Right cardiac atrium (tissue), 5 donors: ENCODE measurements at regions not wholly inside any gene's neighbourhood (a gene's known extent, or its start where the extent isn't known, plus 50 kb on each side); places are given as distances from the start of the nearest gene placed in this dataset.

Experiments used
- ATAC-seq, 2 donors: fragments of 200-7000 bp; cut with Tn5 transposase; one replicate each; pipeline versions ENCODE4 v1.8.0 to v1.9.1; 2020; ENCODE audit warnings: moderate library complexity in 2 of 2, mild to moderate bottlenecking in 1 of 2
- DNase-seq, 3 donors: peaks; one replicate each; pipeline ENCODE4 v3.0.0-alpha.2; 2020
- H3K27ac ChIP-seq: one replicate; pipeline ENCODE4 v1.5.1; 2013; ENCODE audit warnings: mild to moderate bottlenecking, low read length, control low read depth, moderate library complexity
- H3K27me3 ChIP-seq: one replicate; pipeline ENCODE4 v1.6.1; 2013; ENCODE audit not compliant: control insufficient read depth, insufficient read depth
- H3K4me1 ChIP-seq: one replicate; pipeline ENCODE4 v1.6.1; 2013; ENCODE audit warnings: low read length; ENCODE audit not compliant: control insufficient read depth, insufficient read depth
- H3K4me3 ChIP-seq: one replicate; pipeline ENCODE4 v1.5.1; 2013; ENCODE audit warnings: low read length, control low read depth
- H3K9me3 ChIP-seq: one replicate; pipeline ENCODE4 v1.6.1; 2013; ENCODE audit warnings: low read length; ENCODE audit not compliant: control insufficient read depth
- WGBS: extraction: QIAGEN DNeasy Blood & Tissue Kit; methylation state at CpG from one replicate; pipeline ENCODE4 v1.1.7; 2013; 5-methylcytosine and 5-hydroxymethylcytosine counted together
- intact Hi-C, 4 donors: fragments of 100-400 bp; cut with DNase I; formaldehyde crosslinking; loops; one replicate each; pipeline versions ENCODE4 v1.11.0 to v1.14.0; 2022 to 2023
- donor health status: healthy with polysubstance abuse.
- donor health status: DM: no; HTN: yes; CAD: no.
- donor health status: DM: no; HTN: no; CAD: no.
- donor health status: DM: no; HTN: yes; CAD: no; lungs with severe emphysema.
- donor health status: DM: yes; HTN: yes; CAD: no.

DNA sequence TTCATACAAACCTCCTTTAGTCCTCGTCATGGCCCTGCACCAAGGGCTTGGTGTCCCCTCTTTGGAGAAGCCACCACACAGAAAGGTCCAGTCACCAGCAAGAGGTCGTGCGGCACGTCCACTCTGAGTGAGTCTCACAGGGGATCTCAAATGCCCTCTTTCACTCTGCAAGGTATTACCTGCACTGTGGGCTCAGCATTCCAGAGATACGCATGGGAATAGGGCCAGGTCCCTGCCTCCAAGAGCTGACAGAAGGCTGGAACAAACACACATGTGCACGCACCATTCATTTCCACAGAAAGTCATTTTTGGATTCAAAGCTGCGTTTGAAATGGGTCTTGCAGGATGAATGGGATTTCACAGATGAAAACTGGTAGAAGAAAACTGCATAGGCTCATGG, 50.4 kb upstream of the TJP1 start:
- intact Hi-C loops = no loop called here
- H3K4me1 ChIP-seq = peaks cover 20% of the 10 kb centered on the region

More for the DNA sequence above, 50.4 kb upstream of the TJP1 start:
- Histone ChIP-seq H3K9me3 (no peaks in the 10 kb centered on the region), H3K27me3 (no peaks in the 10 kb centered on the region), H3K27ac (no peak overlapping the region), H3K4me3 (no peak overlapping the region)
- 89% methylated on average over 7 of the region's 7 CpGs for WGBS
- no peak for ATAC-seq
- DNase-seq = no peak
